ENCODE measurements at regions not wholly inside any gene's neighbourhood (a gene's known extent, or its start where the extent isn't known, plus 50 kb on each side); places are given as distances from the start of the nearest gene placed in this dataset.

DNA sequence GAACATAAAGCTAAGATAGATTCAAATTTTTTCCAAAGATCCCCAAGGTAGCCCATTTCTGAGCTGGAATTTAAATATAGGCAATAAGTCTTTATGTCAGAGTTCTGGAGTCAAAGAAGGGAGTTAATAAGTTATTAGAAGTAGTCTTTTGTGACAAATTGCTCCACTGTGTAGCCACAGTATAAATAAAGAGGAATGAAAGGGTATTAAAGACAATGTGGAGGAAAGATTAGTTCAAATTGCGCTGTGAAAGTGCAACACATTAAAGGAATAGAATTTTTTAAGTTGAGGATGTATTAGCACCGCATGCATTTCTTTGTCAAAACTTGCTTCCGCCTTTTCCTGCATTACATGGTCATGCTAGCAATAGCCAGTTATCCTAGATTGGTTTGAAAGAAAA, 666.6 kb upstream of the CCDC54 start:
- TF ChIP-seq, protein P1, sequence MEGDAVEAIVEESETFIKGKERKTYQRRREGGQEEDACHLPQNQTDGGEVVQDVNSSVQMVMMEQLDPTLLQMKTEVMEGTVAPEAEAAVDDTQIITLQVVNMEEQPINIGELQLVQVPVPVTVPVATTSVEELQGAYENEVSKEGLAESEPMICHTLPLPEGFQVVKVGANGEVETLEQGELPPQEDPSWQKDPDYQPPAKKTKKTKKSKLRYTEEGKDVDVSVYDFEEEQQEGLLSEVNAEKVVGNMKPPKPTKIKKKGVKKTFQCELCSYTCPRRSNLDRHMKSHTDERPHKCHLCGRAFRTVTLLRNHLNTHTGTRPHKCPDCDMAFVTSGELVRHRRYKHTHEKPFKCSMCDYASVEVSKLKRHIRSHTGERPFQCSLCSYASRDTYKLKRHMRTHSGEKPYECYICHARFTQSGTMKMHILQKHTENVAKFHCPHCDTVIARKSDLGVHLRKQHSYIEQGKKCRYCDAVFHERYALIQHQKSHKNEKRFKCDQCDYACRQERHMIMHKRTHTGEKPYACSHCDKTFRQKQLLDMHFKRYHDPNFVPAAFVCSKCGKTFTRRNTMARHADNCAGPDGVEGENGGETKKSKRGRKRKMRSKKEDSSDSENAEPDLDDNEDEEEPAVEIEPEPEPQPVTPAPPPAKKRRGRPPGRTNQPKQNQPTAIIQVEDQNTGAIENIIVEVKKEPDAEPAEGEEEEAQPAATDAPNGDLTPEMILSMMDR (IDR thresholded peaks at IDR 0.05; ENCODE audit: low read depth, low read length, missing control alignments) = no peak
- no peak overlapping the region for H3K4me3 ChIP-seq (replicated peaks; ENCODE audit: low read depth, low read length)
- no peak for DNase-seq (ENCODE audit: extremely low read depth, low read depth)

- TF ChIP-seq, protein P1 (IDR thresholded peaks at IDR 0.05; ENCODE audit: low read depth, low read length, missing control alignments) = no peak
- H3K4me3 ChIP-seq (replicated peaks; ENCODE audit: low read depth, low read length) = no peak overlapping the region
- no peak for DNase-seq (ENCODE audit: extremely low read depth, low read depth)
Observed at GRCh38 chr3:106711650-106712049, 665.6 kb upstream of the CCDC54 start.

DNA sequence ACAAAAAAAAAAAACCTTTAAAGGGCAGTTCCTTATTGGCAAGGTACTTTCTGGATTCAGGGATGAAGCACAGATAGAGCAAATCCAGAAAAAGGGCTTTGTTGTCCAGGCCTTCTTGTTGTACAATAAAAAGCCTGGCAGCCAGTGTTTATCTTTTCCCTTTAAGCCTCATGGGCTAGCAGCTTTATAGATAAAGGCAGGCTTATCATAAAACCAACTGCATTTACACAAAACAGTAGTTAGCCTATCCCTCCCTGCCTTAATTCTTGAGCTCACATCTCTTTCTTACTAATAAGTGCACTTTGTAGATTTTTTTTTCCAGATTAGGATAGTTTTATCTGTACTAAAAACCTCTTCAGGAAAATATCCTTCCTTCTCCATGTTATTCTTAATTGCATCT, 662.8 kb upstream of the CCDC54 start:
- no peak overlapping the region for H3K4me3 ChIP-seq (replicated peaks; ENCODE audit: low read depth, low read length)
- TF ChIP-seq, protein P1 (IDR thresholded peaks at IDR 0.05; ENCODE audit: low read depth, low read length, missing control alignments) = no peak
- no peak for DNase-seq (ENCODE audit: extremely low read depth, low read depth)

DNA sequence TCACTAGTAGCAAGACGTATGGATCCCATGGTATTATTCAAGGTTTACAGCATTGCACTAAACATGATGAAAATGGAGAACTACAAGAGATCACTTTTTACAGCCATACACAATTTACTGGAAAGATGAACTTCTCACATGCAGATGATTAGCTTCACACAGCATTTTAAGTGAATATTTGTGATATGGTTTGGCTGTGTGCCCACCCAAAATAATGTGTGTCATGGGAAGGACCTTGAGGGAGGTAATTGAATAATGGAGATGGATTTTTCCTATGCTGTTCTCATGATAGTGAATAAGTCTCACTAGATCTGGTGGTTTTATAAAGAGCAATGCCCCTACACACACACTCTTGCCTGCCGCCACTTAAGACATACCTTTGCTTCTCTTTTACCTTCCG, 662.0 kb upstream of the CCDC54 start:
- no peak for DNase-seq (ENCODE audit: extremely low read depth, low read depth)
- TF ChIP-seq, protein P1 (IDR thresholded peaks at IDR 0.05; ENCODE audit: low read depth, low read length, missing control alignments) = no peak
- H3K4me3 ChIP-seq (replicated peaks; ENCODE audit: low read depth, low read length) = no peak overlapping the region

GRCh38 chr3:106717178-106717780, 660.0 kb upstream of the CCDC54 start:
- DNase-seq (ENCODE audit: extremely low read depth, low read depth) = no peak
- H3K4me3 ChIP-seq (replicated peaks; ENCODE audit: low read depth, low read length) = no peak overlapping the region
- TF ChIP-seq, protein P1 (IDR thresholded peaks at IDR 0.05; ENCODE audit: low read depth, low read length, missing control alignments) = no peak

GRCh38 chr3:106719077-106719476, 658.2 kb upstream of the CCDC54 start:
- no peak overlapping the region for H3K4me3 ChIP-seq (replicated peaks; ENCODE audit: low read depth, low read length)
- DNase-seq (ENCODE audit: extremely low read depth, low read depth) = no peak
- TF ChIP-seq, protein P1 (IDR thresholded peaks at IDR 0.05; ENCODE audit: low read depth, low read length, missing control alignments) = no peak

DNA sequence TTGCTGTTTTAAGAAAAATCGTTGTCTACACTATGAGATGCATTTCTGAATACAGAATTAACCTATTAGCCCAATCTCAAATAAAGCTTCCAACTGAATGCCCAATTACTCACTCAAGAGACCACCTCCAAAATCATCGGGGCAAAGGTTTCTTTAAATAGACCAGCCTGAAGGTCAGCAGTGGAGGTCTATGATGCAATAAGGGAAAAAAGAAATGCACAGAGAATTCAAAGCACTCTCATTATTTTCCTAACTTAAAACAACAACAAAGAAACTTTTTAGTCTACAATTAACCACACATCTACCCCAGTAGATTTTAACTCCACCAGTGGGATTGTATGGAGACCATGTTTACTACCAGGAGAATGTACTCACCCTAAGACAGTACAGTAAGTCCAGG, 657.7 kb upstream of the CCDC54 start:
- no peak overlapping the region for H3K4me3 ChIP-seq (replicated peaks; ENCODE audit: low read depth, low read length)
- no peak for DNase-seq (ENCODE audit: extremely low read depth, low read depth)
- TF ChIP-seq, protein P1 (IDR thresholded peaks at IDR 0.05; ENCODE audit: low read depth, low read length, missing control alignments) = no peak

All from HFF-Myc (cell line).